ENCODE measurements at regions not wholly inside any gene's neighbourhood (a gene's known extent, or its start where the extent isn't known, plus 50 kb on each side); places are given as distances from the start of the nearest gene placed in this dataset.

- Histone ChIP-seq H3K36me3 (ENCODE audit: control insufficient read depth in 2 of 2, insufficient read depth in 2 of 2, low read length in 1 of 2) (no peaks in the 10 kb centered on the region), H3K4me3 (no peak overlapping the region), H3K4me2 (ENCODE audit: control insufficient read depth, insufficient read depth) (no peak overlapping the region), H3K27me3 (replicated peaks in 1 of 2; ENCODE audit: control insufficient read depth in 2 of 2, insufficient read depth in 2 of 2, low read length in 1 of 2) (no peaks in the 10 kb centered on the region), H3K9ac (ENCODE audit: control insufficient read depth, insufficient read depth, low read length) (no peak overlapping the region), H4K20me1 (ENCODE audit: control insufficient read depth, insufficient read depth) (no peaks in the 10 kb centered on the region), H3K27ac (ENCODE audit: control insufficient read depth, insufficient read depth) (no peak overlapping the region), H3K4me1 (ENCODE audit: control insufficient read depth, insufficient read depth, low read length) (no peaks in the 10 kb centered on the region), H3K79me2 (ENCODE audit: control insufficient read depth, insufficient read depth, low read length) (no peaks in the 10 kb centered on the region), H3K9me3 (replicated peaks; ENCODE audit: control insufficient read depth, insufficient read depth, low read length) (no peaks in the 10 kb centered on the region), H2AFZ (ENCODE audit: control insufficient read depth, low read depth, low read length) (no peak overlapping the region)
- ATAC-seq, result peak; percentile 36; the same call in 2 of the 3 replicates
- SMC1A ChIA-PET (ENCODE audit: uncharacterized antibody, unreplicated experiment), result interaction anchor here (0.8 to 1.7 kb wide), 3 partner anchors 10 to 112 kb away, joined by 3 to 5 read pairs (median 4); no protein-coding TSS in a partner anchor
- WGBS (ENCODE audit: insufficient coverage, insufficient replicate concordance, low lambda C conversion rate, missing lambda C conversion rate), result 46% methylated on average over 2 of the region's 2 CpGs
- POLR2A ChIA-PET, result interaction anchor here (0.8 kb wide), 1 partner anchor 39 kb away, joined by 3 read pairs; no protein-coding TSS in a partner anchor
- no peak for DNase-seq (ENCODE audit: low read depth, low spot score)
- in situ Hi-C loops (cut with MboI) (no loop called here), intact Hi-C loops (cut with micrococcal nuclease; ENCODE audit: unreplicated experiment) (no loop called here)
- BruUV-seq (replicated peaks), result no TSS peak
- CTCF ChIA-PET, result interaction anchor here (0.6 kb wide), 2 partner anchors 24 to 1778 kb away, joined by 3 read pairs; no protein-coding TSS in a partner anchor
- FAIRE-seq, result no peak
- no peak for TF ChIP-seq SRF (IDR thresholded peaks at IDR 0.05; ENCODE audit: low read depth in 2 of 2, low read length in 2 of 2)
- RAD21 ChIA-PET (ENCODE audit: unreplicated experiment), result no interaction called here
Observed at GRCh38 chr18:34397286-34397896, 172.7 kb upstream of the NOL4 start.

DNA sequence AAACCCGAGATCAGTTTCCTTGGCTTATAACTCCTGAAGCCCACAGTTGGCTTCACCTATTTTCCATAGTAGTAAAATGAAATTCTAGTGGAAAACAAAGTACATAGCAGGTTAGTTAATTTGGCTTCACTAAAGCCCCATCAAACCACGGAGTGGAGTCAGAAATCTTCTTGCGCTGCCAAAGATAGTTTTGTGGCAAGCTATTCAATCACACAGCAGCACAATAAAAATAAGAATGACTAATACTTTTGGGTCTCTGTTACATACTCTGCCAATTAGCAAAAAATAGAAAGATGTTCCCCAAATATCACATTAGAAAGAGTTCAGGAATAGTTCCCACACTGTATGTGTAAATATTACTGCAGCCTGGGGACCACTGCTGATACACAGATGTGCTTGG is 175.2 kb upstream of the NOL4 start:
- CTCF ChIA-PET, result no interaction called here
- Histone ChIP-seq H3K9me3 (replicated peaks; ENCODE audit: control insufficient read depth, insufficient read depth, low read length) (no peaks in the 10 kb centered on the region), H3K27me3 (replicated peaks in 1 of 2; ENCODE audit: control insufficient read depth in 2 of 2, insufficient read depth in 2 of 2, low read length in 1 of 2) (no peaks in the 10 kb centered on the region), H3K9ac (ENCODE audit: control insufficient read depth, insufficient read depth, low read length) (no peak overlapping the region), H2AFZ (ENCODE audit: control insufficient read depth, low read depth, low read length) (no peak overlapping the region), H3K36me3 (ENCODE audit: control insufficient read depth in 2 of 2, insufficient read depth in 2 of 2, low read length in 1 of 2) (no peaks in the 10 kb centered on the region), H3K4me1 (ENCODE audit: control insufficient read depth, insufficient read depth, low read length) (no peaks in the 10 kb centered on the region), H3K79me2 (ENCODE audit: control insufficient read depth, insufficient read depth, low read length) (no peaks in the 10 kb centered on the region), H3K4me2 (ENCODE audit: control insufficient read depth, insufficient read depth) (no peak overlapping the region), H3K4me3 (no peak overlapping the region), H3K27ac (ENCODE audit: control insufficient read depth, insufficient read depth) (no peak overlapping the region), H4K20me1 (ENCODE audit: control insufficient read depth, insufficient read depth) (no peaks in the 10 kb centered on the region)
- ATAC-seq, result no peak
- DNase-seq (ENCODE audit: low read depth, low spot score), result no peak
- BruUV-seq (replicated peaks), result no TSS peak
- in situ Hi-C loops (cut with MboI) (no loop called here), intact Hi-C loops (cut with micrococcal nuclease; ENCODE audit: unreplicated experiment) (no loop called here)
- RAD21 ChIA-PET (ENCODE audit: unreplicated experiment), result no interaction called here
- POLR2A ChIA-PET, result interaction anchor here (1.0 kb wide), 1 partner anchor 46 kb away, joined by 3 read pairs; no protein-coding TSS in a partner anchor
- SMC1A ChIA-PET (ENCODE audit: uncharacterized antibody, unreplicated experiment), result no interaction called here
- 39% methylated on average over 3 of the region's 3 CpGs for WGBS (ENCODE audit: insufficient coverage, insufficient replicate concordance, low lambda C conversion rate, missing lambda C conversion rate)
- FAIRE-seq, result no peak
- TF ChIP-seq MEF2B (IDR thresholded peaks at IDR 0.05; ENCODE audit: partially characterized antibody, poor library complexity, severe bottlenecking), result no peak
- no peak for TF ChIP-seq RAD21 (IDR thresholded peaks at IDR 0.05; ENCODE audit: insufficient read depth, low read depth, low read length)
- no peak for TF ChIP-seq CHD2 (IDR thresholded peaks at IDR 0.05; ENCODE audit: borderline replicate concordance, low read depth, low read length)
- TF ChIP-seq, protein P1, sequence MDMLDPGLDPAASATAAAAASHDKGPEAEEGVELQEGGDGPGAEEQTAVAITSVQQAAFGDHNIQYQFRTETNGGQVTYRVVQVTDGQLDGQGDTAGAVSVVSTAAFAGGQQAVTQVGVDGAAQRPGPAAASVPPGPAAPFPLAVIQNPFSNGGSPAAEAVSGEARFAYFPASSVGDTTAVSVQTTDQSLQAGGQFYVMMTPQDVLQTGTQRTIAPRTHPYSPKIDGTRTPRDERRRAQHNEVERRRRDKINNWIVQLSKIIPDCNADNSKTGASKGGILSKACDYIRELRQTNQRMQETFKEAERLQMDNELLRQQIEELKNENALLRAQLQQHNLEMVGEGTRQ (IDR thresholded peaks at IDR 0.05; ENCODE audit: borderline replicate concordance, low read depth, low read length), result no peak
- TF ChIP-seq RCOR1 (conservative IDR thresholded peaks at IDR 0.05; ENCODE audit: low read depth, low read length), result no peak
- TF ChIP-seq ZNF687 (IDR thresholded peaks at IDR 0.05), result no peak
- no peak for TF ChIP-seq NFYA (IDR thresholded peaks at IDR 0.05; ENCODE audit: borderline replicate concordance, low read depth, low read length)

All from GM12878 (cell line).